Tibial nerve (tissue), 3 donors: ENCODE measurements at regions not wholly inside any gene's neighbourhood (a gene's known extent, or its start where the extent isn't known, plus 50 kb on each side); places are given as distances from the start of the nearest gene placed in this dataset.
"Not testable (repeated sequence)": the region's sequence is repeated elsewhere in the genome, so short reads cannot be mapped to it uniquely, and the experiment has no call there.

Experiments
- CTCF ChIP-seq, 5 experiments: fragments of 200-600 bp in 3 of 5; fragments of 450-650 bp in 2 of 5; sonication (generic) in 3 of 5; IDR thresholded peaks; one replicate each; pipeline ENCODE4 v1.5.1; 2016 to 2019; ENCODE audit warnings: antibody characterized with exemption in 5 of 5, mild to moderate bottlenecking in 3 of 5, moderate library complexity in 2 of 5
- POLR2A ChIP-seq, 2 donors: fragments of 450-650 bp; IDR thresholded peaks; one replicate each; pipeline ENCODE4 v1.6.1; 2017; ENCODE audit warnings: antibody characterized with exemption in 2 of 2, mild to moderate bottlenecking in 2 of 2, moderate library complexity in 2 of 2

GRCh38 chr6:166231181-166231580 lies 63.5 kb upstream of the TBXT start:
- TF ChIP-seq CTCF, POLR2A (IDR thresholded peaks at IDR 0.05): not testable (repeated sequence)
